Fibroblast of skin of right biceps (primary cell): ENCODE measurements at regions not wholly inside any gene's neighbourhood (a gene's known extent, or its start where the extent isn't known, plus 50 kb on each side); places are given as distances from the start of the nearest gene placed in this dataset.
A peak's percentile ranks its signal among the peaks of the same experiment; 100 is the strongest.
"Not testable (repeated sequence)": the region's sequence is repeated elsewhere in the genome, so short reads cannot be mapped to it uniquely, and the experiment has no call there.

Source experiments
- DNase-seq: peaks from one replicate; pipeline ENCODE4 v3.0.0-alpha.2; 2013

DNA sequence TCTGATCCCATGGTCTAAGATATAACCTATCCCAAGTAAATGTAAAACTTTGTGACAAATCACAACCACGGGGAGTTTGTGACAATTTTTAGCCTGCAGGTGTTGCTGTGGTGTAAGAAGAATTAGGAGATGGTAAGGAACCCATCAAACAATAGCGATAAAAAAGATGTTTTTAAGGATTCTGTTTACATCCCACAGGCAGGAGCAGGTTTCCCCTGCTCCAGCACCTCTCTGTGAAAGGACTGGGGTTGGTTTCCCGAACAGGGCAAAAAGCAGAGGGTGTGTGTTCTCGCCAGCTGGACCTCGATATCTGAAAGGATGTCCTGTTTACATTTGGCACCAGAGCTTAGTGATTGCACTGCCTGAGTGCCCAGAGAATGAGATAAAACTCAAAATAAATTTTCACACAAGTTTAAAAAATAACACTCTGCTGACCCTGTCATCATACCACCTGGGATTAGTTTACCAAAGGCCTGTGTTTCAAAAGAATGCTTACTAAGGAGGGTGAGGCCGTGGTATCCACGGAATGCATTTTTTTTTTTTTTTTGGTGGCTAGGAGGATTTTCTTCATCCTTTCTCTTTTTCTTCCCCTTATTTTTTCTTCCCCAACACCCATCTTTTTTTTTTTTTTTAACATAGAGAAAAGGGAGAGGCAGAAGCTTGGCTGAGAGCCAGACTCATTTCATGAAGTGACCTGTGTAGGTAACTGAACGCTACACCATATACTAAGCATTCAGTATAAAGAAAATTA is 151.8 kb upstream of the DPH6 start:
- peak; percentile 63 for DNase-seq

- no peak for DNase-seq
Observed at GRCh38 chr15:35698331-35698730, 152.4 kb upstream of the DPH6 start.

GRCh38 chr15:35698966-35699575 is 153.1 kb upstream of the DPH6 start:
- no peak for DNase-seq

GRCh38 chr15:35700091-35700593 is 154.2 kb upstream of the DPH6 start:
- not testable (repeated sequence) for DNase-seq

DNA sequence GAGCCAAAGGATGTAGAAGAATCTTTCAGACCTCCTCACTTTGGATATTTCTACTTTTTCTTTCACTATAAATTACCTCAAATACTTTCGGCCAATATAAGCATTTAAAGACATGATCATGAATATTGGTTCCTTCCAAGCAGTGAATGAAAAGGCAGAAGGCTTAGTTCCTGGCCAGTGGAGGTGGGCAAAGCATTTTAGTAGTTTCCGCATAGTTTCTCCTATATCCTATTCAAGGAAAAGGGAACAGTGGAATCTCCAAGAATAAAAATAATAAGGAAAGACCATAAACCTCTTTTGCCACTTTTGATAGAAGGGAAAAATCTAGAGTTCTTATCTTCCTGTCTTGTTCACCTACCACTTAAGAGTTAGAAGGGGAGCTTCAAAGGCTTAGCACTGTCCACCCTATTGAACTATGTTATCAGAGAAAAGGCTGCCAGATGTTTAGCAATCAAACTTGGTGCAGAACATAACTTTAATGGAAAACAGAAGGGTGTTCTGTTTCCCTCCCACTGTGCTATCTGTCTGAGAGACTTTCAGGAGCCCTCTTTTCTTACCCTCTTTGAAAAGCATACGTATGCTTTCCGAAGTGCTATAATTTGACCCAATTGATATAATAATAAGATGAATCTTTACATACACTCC is 155.6 kb upstream of the DPH6 start:
- no peak for DNase-seq

DNA sequence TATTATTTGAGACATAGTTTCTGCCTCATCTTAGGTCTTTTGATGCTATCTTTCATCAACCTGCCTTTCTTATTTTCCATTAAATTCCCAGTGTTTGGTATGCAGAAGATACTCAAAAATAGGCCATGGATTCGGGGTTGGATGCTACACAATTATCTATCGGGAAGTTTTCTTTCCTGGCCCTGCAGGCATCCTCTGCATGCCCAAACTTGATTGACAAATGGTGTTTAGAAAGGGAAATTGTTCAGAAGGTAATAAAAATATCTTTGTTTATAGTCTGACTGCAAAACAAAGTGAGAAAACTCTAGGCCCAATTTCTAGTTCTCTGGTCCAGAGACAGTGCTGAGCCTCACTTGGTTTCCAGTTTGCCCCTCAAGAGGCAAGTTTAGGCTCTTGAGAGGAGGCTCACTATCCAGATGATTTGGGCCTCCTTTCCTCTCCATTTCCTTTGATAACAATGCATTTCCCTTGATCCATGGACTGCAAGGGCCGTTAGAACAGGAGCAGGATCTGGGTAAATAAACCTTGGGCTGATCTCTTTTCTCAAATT is 157.1 kb upstream of the DPH6 start:
- DNase-seq, result no peak

GRCh38 chr15:35705030-35705883 is 159.3 kb upstream of the DPH6 start:
- DNase-seq, result no peak

DNA sequence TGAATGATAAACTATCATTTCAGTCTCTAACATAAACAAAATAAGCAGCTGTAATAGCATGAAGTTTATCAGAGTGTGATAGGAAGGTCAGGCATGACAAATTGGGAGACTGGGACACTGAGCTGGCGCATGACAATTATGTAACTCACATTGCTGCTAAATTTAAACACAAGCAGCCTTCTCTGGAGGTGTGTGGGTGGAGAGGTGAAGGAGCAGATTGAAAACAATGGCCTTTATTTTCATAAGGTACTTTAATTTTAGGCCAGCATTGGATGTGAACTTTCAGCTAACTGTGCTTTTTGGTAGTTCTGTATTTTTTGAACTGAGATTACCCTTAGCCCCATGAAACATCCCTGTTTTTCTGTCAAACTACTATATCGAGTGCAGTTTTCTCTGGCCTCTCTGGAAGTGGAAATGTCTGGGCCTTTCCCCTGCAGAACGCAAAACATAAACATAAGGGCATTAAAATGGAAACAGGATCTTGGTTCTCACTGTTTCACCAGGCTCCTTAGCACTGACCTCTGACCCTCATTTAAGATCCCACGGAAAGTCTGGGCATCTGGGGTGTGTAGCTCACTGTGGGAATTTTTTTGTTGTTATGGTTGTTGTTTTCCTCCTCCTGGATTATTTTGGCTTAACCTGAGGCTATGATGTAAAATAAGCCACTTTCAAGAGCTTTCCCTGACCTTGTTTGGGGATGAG is 160.1 kb upstream of the DPH6 start:
- no peak for DNase-seq

DNA sequence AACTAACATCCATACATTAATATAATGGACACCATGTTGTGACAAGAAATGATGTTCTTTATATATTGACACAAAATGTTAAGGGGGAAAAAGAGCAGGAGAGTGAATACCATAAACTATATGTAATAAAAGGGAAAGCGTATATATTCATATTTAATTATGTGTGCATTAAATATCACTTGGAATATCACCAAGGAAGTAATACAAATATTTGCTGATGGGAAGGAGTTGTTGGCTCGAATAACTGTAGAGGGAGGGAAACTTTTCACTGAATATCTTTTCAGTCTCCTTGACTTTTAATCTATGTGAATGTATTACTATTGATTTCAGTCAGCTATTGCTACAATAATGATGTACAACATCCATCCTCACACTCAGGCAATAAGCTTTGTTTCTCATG is 167.0 kb upstream of the DPH6 start:
- no peak for DNase-seq

GRCh38 chr15:35713733-35714132 is 167.8 kb upstream of the DPH6 start:
- DNase-seq, result peak; percentile 72

- no peak for DNase-seq
Observed at GRCh38 chr15:35717721-35718120, 171.8 kb upstream of the DPH6 start.

- DNase-seq, result peak; percentile 60
Observed at GRCh38 chr15:35720019-35720418, 174.1 kb upstream of the DPH6 start.

GRCh38 chr15:35720984-35721383 is 175.0 kb upstream of the DPH6 start:
- DNase-seq, result no peak

GRCh38 chr15:35721751-35722150 is 175.8 kb upstream of the DPH6 start:
- no peak for DNase-seq

- DNase-seq, result no peak
Observed at GRCh38 chr15:35722501-35722900, 176.5 kb upstream of the DPH6 start.

DNA sequence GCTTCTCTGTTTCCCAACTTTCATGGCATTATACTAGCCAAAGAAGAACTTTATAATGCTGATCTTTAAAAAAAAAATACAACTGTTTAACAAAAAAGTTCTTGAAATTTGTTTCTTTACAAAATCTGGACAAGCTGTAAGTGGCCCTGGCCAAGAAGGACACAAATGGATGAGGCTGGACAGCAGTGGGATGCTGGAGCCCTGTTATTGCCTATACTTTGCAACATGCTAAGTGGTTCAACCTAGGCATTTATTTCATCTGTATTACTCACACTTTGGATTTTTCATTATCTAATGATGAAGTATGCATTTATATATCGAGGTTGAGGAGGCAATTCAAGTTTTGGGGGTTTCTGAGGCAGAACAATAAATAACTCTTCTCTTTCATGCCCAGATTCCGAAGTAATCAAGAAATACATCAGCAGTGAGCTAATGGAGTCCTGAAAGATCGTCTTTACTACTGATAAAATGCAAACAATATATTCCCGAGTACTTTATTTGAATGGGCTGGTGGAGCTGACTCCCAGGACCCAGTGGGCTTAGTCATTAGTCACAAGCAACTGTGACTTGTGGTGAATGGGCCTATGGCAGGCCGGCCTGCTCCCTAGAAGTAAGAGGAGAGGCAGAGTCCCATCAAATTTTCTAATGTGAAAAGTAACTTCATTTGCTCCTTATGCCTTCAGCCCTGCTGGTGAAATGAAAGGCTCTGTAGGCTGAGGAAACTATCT is 177.3 kb upstream of the DPH6 start:
- no peak for DNase-seq

DNA sequence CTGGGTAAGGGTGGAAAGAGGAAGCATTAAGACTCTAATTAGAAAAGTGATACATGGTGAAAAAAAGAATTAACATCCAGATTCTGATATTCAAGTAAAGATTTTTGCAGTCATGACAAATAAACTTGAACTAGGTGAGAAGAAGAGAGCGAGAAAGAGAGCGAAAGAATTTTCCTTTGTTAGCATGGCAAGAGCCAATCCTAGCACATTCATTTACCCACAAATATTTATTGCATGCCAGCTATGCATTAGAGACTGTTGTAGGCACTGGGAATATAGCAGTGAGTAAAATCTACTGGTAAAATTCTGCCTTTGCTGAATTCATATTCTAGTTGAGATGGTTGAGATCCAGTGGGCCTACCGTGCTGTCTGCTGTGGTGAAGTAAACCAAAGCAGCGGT is 177.9 kb upstream of the DPH6 start:
- peak; percentile 52 for DNase-seq

DNA sequence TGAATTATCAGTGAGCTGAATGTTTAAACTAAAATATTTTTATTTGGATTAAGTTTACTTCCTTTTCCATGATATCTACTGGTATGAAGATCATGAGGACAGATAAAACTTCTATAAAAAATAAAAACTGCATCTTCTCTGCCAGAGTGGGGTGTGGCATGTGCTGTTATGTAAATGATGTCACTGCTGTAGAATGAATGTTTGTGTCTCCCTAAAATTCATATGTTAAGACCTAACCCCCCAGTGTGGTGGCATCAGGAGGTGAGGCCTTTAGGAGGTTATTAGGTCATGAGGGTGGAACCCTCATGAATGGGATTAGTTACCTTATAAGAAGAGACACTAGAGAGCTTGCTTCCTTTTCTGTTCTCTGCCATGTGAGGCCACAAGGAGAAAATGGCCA is 178.7 kb upstream of the DPH6 start:
- no peak for DNase-seq

DNA sequence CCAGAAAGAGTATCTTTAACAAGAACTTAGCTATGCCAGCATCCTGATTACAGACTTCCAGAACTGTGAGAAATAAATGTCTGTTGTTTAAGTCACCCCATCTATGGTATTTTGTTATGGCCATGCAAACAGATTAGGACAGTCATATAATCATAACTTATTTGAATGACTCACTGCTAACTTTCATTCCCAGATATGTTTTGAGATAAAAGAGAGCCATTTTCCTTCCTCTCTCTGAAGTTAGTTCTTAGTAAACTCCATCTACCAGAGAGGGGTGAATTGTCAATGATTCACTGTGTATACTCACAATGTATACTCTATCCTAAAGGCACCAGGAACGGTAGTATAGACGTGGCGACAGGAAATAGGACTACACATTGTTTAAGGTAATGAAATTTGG is 179.4 kb upstream of the DPH6 start:
- DNase-seq, result peak; percentile 86

DNA sequence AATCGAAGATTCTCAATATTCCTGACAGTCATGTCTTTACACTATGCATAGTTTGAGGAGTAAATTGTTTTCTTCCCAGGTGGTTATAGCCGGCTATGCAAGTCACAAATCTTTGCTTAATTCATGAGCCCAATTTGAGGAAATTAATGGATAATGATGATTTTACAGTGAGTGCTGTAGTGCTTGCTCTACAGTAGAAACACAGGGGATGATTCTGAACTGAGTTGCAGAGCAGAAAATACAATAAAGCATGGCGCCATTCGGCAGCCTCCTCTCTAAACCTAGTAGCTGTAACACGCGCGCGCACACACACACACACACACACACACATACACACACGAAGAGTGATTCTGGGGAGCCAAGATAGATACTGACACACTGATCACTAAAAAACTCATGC is 181.7 kb upstream of the DPH6 start:
- DNase-seq, result no peak

DNA sequence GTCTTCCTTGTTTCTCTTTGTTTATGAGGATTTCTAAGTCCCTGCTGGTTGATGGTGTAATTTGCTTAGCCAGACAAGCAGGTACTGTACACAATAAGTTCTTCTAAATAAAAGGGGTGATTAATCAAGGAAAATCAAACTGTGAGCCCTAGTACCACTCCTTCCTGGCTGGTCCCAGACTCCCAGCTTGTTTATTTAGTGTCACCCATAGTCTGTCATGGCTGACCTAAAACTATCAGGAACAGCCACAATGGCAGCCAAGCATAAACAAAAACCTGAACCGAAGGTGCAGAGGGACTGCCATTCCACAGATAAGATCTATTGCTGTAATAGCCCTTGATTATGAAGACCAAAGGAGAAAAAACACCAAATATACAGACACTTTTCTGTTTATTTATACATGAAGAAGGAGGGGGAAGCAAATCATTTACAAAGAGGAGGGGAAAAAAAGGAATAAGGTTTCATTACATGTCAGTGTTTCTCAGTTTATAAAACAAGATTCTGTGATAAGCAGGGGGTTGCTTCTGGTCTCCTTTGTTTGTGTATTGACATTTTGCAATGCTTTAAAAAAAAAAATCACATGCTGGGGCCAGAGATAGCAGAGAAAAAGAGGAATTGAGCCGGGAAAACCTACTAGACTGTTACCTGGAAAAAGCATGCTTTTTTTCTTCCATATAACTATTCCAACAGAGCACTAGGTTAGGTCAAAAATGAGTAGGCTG is 182.4 kb upstream of the DPH6 start:
- DNase-seq, result no peak
